OCI-LY1 (cell line): ENCODE measurements at regions not wholly inside any gene's neighbourhood (a gene's known extent, or its start where the extent isn't known, plus 50 kb on each side); places are given as distances from the start of the nearest gene placed in this dataset.

ENCODE experiments used
- H2AFZ ChIP-seq: fragments of 200-600 bp; sonication (generic), shearing (Covaris generic); 2 replicates; pipeline ENCODE4 v1.6.0; 2014; ENCODE audit warnings: antibody characterized with exemption, mild to moderate bottlenecking, low read length
- H3F3A ChIP-seq: fragments of 200-600 bp; sonication (generic), shearing (Covaris generic); 2 replicates; pipeline ENCODE4 v1.6.0; 2014; ENCODE audit warnings: mild to moderate bottlenecking, antibody characterized with exemption, low read length, moderate library complexity; ENCODE audit not compliant: insufficient read depth
- H3K27ac ChIP-seq: fragments of 200-600 bp; sonication (generic); 2 replicates; pipeline ENCODE4 v1.5.1; 2014; ENCODE audit warnings: low read length, mixed run types, mild to moderate bottlenecking, low read depth; ENCODE audit not compliant: poor library complexity, severe bottlenecking
- H3K27me3 ChIP-seq: fragments of 200-600 bp; sonication (generic); 2 replicates; pipeline ENCODE4 v1.6.0; 2014; ENCODE audit warnings: antibody characterized with exemption, mild to moderate bottlenecking, low read length, moderate library complexity; ENCODE audit not compliant: insufficient read depth
- H3K36me3 ChIP-seq: fragments of 200-600 bp; sonication (generic); 2 replicates; pipeline ENCODE4 v1.6.1; 2014; ENCODE audit warnings: mild to moderate bottlenecking, antibody characterized with exemption, low read length, moderate library complexity, mixed read lengths; ENCODE audit not compliant: insufficient read depth
- H3K4me1 ChIP-seq: fragments of 200-600 bp; sonication (generic); 2 replicates; pipeline ENCODE4 v1.5.1; 2014; ENCODE audit warnings: mild to moderate bottlenecking, low read length, moderate library complexity; ENCODE audit not compliant: insufficient read depth, severe bottlenecking
- H3K4me2 ChIP-seq: fragments of 200-600 bp; sonication (generic), shearing (Covaris generic); 2 replicates; pipeline ENCODE4 v1.6.1; 2014; ENCODE audit warnings: low read length
- H3K4me3 ChIP-seq: fragments of 200-600 bp; sonication (generic); 2 replicates; pipeline ENCODE4 v1.5.1; 2014; ENCODE audit warnings: low read length, low read depth, mild to moderate bottlenecking, mixed read lengths; ENCODE audit not compliant: poor library complexity, severe bottlenecking
- H3K79me2 ChIP-seq: fragments of 200-600 bp; shearing (Covaris generic); 2 replicates; pipeline ENCODE4 v1.6.1; 2016; ENCODE audit warnings: mixed run types, low read length, mixed read lengths; ENCODE audit not compliant: insufficient read depth
- H3K9ac ChIP-seq: fragments of 200-600 bp; sonication (generic), shearing (Covaris generic); 2 replicates; pipeline ENCODE4 v1.6.1; 2014; ENCODE audit warnings: mild to moderate bottlenecking, low read length, mixed read lengths
- H3K9me2 ChIP-seq: fragments of 200-600 bp; sonication (generic), shearing (Covaris generic); 2 replicates; pipeline ENCODE4 v1.6.1; 2014; ENCODE audit warnings: low read depth, mild to moderate bottlenecking, low read length, mixed read lengths
- H3K9me3 ChIP-seq: fragments of 200-600 bp; shearing (Covaris generic); 2 replicates; pipeline ENCODE4 v1.6.1; 2014; ENCODE audit warnings: low read length, mixed read lengths
- H4K20me1 ChIP-seq: fragments of 200-600 bp; sonication (generic), shearing (Covaris generic); 2 replicates; pipeline ENCODE4 v1.6.0; 2016; ENCODE audit warnings: mild to moderate bottlenecking, low read length; ENCODE audit not compliant: insufficient read depth
- EZH2 ChIP-seq: fragments of 200-600 bp; sonication (generic), shearing (Covaris generic); IDR thresholded peaks from 2 replicates; pipeline ENCODE4 v1.8.0; 2017; ENCODE audit warnings: borderline replicate concordance, mixed run types, mild to moderate bottlenecking, antibody characterized with exemption, low read length, moderate library complexity, mixed read lengths
- TF ChIP-seq, protein P1 (sequence below): fragments of 200-600 bp; sonication (generic), shearing (Covaris generic); IDR thresholded peaks from 2 replicates; pipeline ENCODE4 v1.5.1; 2017; ENCODE audit warnings: mild to moderate bottlenecking, antibody characterized with exemption, low read length, moderate library complexity, mixed read lengths

- Histone ChIP-seq H3K4me2 (no peak overlapping the region), H3K27ac (no peak overlapping the region), H3F3A (no peaks in the 10 kb centered on the region), H3K36me3 (no peaks in the 10 kb centered on the region), H3K9me3 (no peaks in the 10 kb centered on the region), H3K4me1 (no peaks in the 10 kb centered on the region), H4K20me1 (no peaks in the 10 kb centered on the region), H3K79me2 (no peaks in the 10 kb centered on the region), H3K4me3 (no peak overlapping the region), H3K9me2 (no peaks in the 10 kb centered on the region), H3K9ac (no peak overlapping the region), H2AFZ (no peak overlapping the region), H3K27me3 (no peaks in the 10 kb centered on the region)
- TF ChIP-seq EZH2, result no peak
- TF ChIP-seq, protein P1, sequence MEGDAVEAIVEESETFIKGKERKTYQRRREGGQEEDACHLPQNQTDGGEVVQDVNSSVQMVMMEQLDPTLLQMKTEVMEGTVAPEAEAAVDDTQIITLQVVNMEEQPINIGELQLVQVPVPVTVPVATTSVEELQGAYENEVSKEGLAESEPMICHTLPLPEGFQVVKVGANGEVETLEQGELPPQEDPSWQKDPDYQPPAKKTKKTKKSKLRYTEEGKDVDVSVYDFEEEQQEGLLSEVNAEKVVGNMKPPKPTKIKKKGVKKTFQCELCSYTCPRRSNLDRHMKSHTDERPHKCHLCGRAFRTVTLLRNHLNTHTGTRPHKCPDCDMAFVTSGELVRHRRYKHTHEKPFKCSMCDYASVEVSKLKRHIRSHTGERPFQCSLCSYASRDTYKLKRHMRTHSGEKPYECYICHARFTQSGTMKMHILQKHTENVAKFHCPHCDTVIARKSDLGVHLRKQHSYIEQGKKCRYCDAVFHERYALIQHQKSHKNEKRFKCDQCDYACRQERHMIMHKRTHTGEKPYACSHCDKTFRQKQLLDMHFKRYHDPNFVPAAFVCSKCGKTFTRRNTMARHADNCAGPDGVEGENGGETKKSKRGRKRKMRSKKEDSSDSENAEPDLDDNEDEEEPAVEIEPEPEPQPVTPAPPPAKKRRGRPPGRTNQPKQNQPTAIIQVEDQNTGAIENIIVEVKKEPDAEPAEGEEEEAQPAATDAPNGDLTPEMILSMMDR, result no peak
Observed at GRCh38 chr2:64383016-64383591, 70.9 kb upstream of the LGALSL start.

DNA sequence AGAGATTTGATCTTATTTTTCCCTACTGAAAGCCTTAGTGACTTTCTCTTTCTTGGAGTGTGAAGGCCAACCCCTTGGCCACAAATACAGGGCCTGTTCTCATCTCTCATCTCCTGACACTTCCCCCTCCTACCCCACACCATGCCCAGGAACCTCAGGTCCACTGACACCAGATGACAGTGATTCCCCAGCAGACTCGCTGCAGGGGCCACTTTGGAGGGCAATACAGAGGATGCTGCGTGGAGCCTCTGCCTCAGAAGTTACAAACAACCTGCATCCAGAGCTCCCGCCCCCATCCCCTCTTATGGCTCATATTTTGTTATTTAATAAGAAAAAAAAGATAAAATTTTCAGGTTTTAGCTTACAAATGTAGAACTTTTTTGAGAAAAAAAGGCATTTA is 70.1 kb upstream of the LGALSL start:
- no peak for TF ChIP-seq EZH2
- TF ChIP-seq, protein P1, result no peak

DNA sequence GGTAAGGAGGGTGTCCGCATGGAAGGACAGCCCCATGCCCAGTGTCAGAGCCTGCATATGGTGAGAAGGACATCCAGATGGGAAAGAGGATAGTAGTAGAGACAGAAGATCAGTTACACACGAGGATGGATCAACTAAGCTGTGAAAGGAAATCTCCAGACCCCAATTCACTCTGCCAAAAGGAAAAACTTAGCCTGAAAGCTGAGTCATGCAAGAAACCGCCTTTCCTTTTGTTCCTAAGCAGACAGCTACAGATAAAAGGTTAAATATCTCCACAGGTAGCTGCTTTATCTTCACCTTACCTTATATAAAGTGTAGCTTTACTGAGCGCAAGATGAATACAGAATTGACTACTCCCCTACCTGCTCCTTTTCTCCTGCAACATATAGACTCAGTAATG is 67.3 kb upstream of the LGALSL start:
- Histone ChIP-seq H3K4me2 (no peak overlapping the region), H3K79me2 (no peaks in the 10 kb centered on the region), H3K9me3 (0 out of 2 replicates have a peak, but pooled peaks cover 5% of the 10 kb centered on the region), H3K9me2 (no peaks in the 10 kb centered on the region), H3K36me3 (no peaks in the 10 kb centered on the region), H4K20me1 (no peaks in the 10 kb centered on the region), H3K4me1 (no peaks in the 10 kb centered on the region), H2AFZ (no peak overlapping the region), H3K9ac (no peak overlapping the region), H3K27me3 (no peaks in the 10 kb centered on the region), H3F3A (no peaks in the 10 kb centered on the region), H3K27ac (no peak overlapping the region), H3K4me3 (no peak overlapping the region)
- TF ChIP-seq, protein P1, result no peak
- no peak for TF ChIP-seq EZH2

More for the DNA sequence above, 70.1 kb upstream of the LGALSL start:
- no peak overlapping the region for H3K4me2 ChIP-seq
- no peak overlapping the region for H3K9ac ChIP-seq
- H3K36me3 ChIP-seq, result no peaks in the 10 kb centered on the region
- H4K20me1 ChIP-seq, result no peaks in the 10 kb centered on the region
- H3K9me2 ChIP-seq, result no peaks in the 10 kb centered on the region
- H3K79me2 ChIP-seq, result no peaks in the 10 kb centered on the region
- H3K4me3 ChIP-seq, result no peak overlapping the region
- no peak overlapping the region for H2AFZ ChIP-seq
- H3K27me3 ChIP-seq, result no peaks in the 10 kb centered on the region
- no peak overlapping the region for H3K27ac ChIP-seq
- H3K9me3 ChIP-seq, result no peaks in the 10 kb centered on the region
- H3F3A ChIP-seq, result no peaks in the 10 kb centered on the region
- no peaks in the 10 kb centered on the region for H3K4me1 ChIP-seq
